ENCODE measurements at regions not wholly inside any gene's neighbourhood (a gene's known extent, or its start where the extent isn't known, plus 50 kb on each side); places are given as distances from the start of the nearest gene placed in this dataset.
"Not testable (repeated sequence)": the region's sequence is repeated elsewhere in the genome, so short reads cannot be mapped to it uniquely, and the experiment has no call there.

GRCh38 chr2:125004106-125004800 is 979.2 kb downstream of the CNTNAP5 start:
- H3K27me3 ChIP-seq (ENCODE audit: control insufficient read depth, insufficient read depth, low read length, poor library complexity, severe bottlenecking), result no peaks in the 10 kb centered on the region
- no peaks in the 10 kb centered on the region for H3K36me3 ChIP-seq (ENCODE audit: control insufficient read depth, insufficient read depth, low read length)
- H3K9me3 ChIP-seq (ENCODE audit: control insufficient read depth, low read length), result no peaks in the 10 kb centered on the region
- H3K4me3 ChIP-seq (ENCODE audit: low read length), result no peak overlapping the region
- no peaks in the 10 kb centered on the region for H3K36me3 Mint-ChIP-seq (ENCODE audit: low read depth)
- no peak overlapping the region for H3K27ac Mint-ChIP-seq
- no peaks in the 10 kb centered on the region for H3K27me3 Mint-ChIP-seq (ENCODE audit: insufficient read depth)
- DNase-seq, result no peak
- H3K27ac ChIP-seq (ENCODE audit: low read depth, low read length), result no peak overlapping the region
- H3K4me1 Mint-ChIP-seq, result no peaks in the 10 kb centered on the region
- no peaks in the 10 kb centered on the region for H3K9me3 Mint-ChIP-seq
- no peak overlapping the region for H3K9ac ChIP-seq (ENCODE audit: extremely low read depth, low read length, poor library complexity, severe bottlenecking)
- H3K4me3 Mint-ChIP-seq, result no peak overlapping the region
- 87 to 89% methylated on average over 6 to 7 of the region's 7 CpGs for WGBS, 2 experiments (ENCODE audit: insufficient coverage in 1 of 2, insufficient read length in 1 of 2)
- no peaks in the 10 kb centered on the region for H3K4me1 ChIP-seq (ENCODE audit: control insufficient read depth, insufficient read depth, low read length)
- no peak for TF ChIP-seq CTCF (conservative IDR thresholded peaks at IDR 0.05)

- Histone ChIP-seq H3K9ac (ENCODE audit: extremely low read depth, low read length, poor library complexity, severe bottlenecking) (no peak overlapping the region), H3K4me3 (ENCODE audit: low read length) (no peak overlapping the region), H3K4me1 (ENCODE audit: control insufficient read depth, insufficient read depth, low read length) (no peaks in the 10 kb centered on the region), H3K36me3 (ENCODE audit: control insufficient read depth, insufficient read depth, low read length) (no peaks in the 10 kb centered on the region), H3K27me3 (ENCODE audit: control insufficient read depth, insufficient read depth, low read length, poor library complexity, severe bottlenecking) (no peaks in the 10 kb centered on the region), H3K27ac (ENCODE audit: low read depth, low read length) (no peak overlapping the region), H3K9me3 (ENCODE audit: control insufficient read depth, low read length) (no peaks in the 10 kb centered on the region)
- Mint-ChIP-seq H3K27me3 (ENCODE audit: insufficient read depth) (no peaks in the 10 kb centered on the region), H3K36me3 (ENCODE audit: low read depth) (no peaks in the 10 kb centered on the region), H3K4me1 (no peaks in the 10 kb centered on the region), H3K4me3 (no peak overlapping the region), H3K9me3 (no peaks in the 10 kb centered on the region), H3K27ac (no peak overlapping the region)
- no peak for DNase-seq
- no peak for TF ChIP-seq CTCF (conservative IDR thresholded peaks at IDR 0.05)
- WGBS, 2 experiments (ENCODE audit: insufficient coverage in 1 of 2, insufficient read length in 1 of 2), result 60 to 65% methylated on average over 3 to 4 of the region's 4 CpGs
These were observed 981.6 kb downstream of the CNTNAP5 start for GRCh38 chr2:125006676-125007075.

GRCh38 chr2:125028721-125029120 is 1003.6 kb downstream of the CNTNAP5 start:
- not testable (repeated sequence) for H3K27me3 ChIP-seq (ENCODE audit: control insufficient read depth, insufficient read depth, low read length, poor library complexity, severe bottlenecking); H3K4me1 Mint-ChIP-seq; H3K4me1 ChIP-seq (ENCODE audit: control insufficient read depth, insufficient read depth, low read length); H3K36me3 Mint-ChIP-seq (ENCODE audit: low read depth); H3K9me3 ChIP-seq (ENCODE audit: control insufficient read depth, low read length); H3K4me3 Mint-ChIP-seq; DNase-seq; H3K9ac ChIP-seq (ENCODE audit: extremely low read depth, low read length, poor library complexity, severe bottlenecking); H3K4me3 ChIP-seq (ENCODE audit: low read length); H3K27ac Mint-ChIP-seq; H3K27me3 Mint-ChIP-seq (ENCODE audit: insufficient read depth); H3K36me3 ChIP-seq (ENCODE audit: control insufficient read depth, insufficient read depth, low read length); H3K27ac ChIP-seq (ENCODE audit: low read depth, low read length)
- peaks cover 19% of the 10 kb centered on the region for H3K9me3 Mint-ChIP-seq
- 95% methylated on average over 4 of the region's 4 CpGs; no CpG with 5 or more reads in 1 of the 2 experiments for WGBS, 2 experiments (ENCODE audit: insufficient coverage in 1 of 2, insufficient read length in 1 of 2)

GRCh38 chr2:125033871-125034270 is 1008.8 kb downstream of the CNTNAP5 start:
- H3K27me3 Mint-ChIP-seq (ENCODE audit: insufficient read depth), result no peaks in the 10 kb centered on the region
- H3K4me1 ChIP-seq (ENCODE audit: control insufficient read depth, insufficient read depth, low read length), result no peaks in the 10 kb centered on the region
- no peaks in the 10 kb centered on the region for H3K4me1 Mint-ChIP-seq
- no peaks in the 10 kb centered on the region for H3K36me3 Mint-ChIP-seq (ENCODE audit: low read depth)
- no peak for TF ChIP-seq CTCF (conservative IDR thresholded peaks at IDR 0.05)
- no peaks in the 10 kb centered on the region for H3K27me3 ChIP-seq (ENCODE audit: control insufficient read depth, insufficient read depth, low read length, poor library complexity, severe bottlenecking)
- H3K36me3 ChIP-seq (ENCODE audit: control insufficient read depth, insufficient read depth, low read length), result no peaks in the 10 kb centered on the region
- 100% methylated on average over 1 of the region's 1 CpG; no CpG with 5 or more reads in 1 of the 2 experiments for WGBS, 2 experiments (ENCODE audit: insufficient coverage in 1 of 2, insufficient read length in 1 of 2)
- no peak overlapping the region for H3K4me3 ChIP-seq (ENCODE audit: low read length)
- H3K9me3 Mint-ChIP-seq, result peaks cover 13% of the 10 kb centered on the region
- H3K4me3 Mint-ChIP-seq, result no peak overlapping the region
- no peak for DNase-seq
- H3K27ac Mint-ChIP-seq, result no peak overlapping the region
- no peak overlapping the region for H3K9ac ChIP-seq (ENCODE audit: extremely low read depth, low read length, poor library complexity, severe bottlenecking)
- H3K27ac ChIP-seq (ENCODE audit: low read depth, low read length), result no peak overlapping the region
- H3K9me3 ChIP-seq (ENCODE audit: control insufficient read depth, low read length), result no peaks in the 10 kb centered on the region
